SK-N-SH (cell line): ENCODE measurements at regions not wholly inside any gene's neighbourhood (a gene's known extent, or its start where the extent isn't known, plus 50 kb on each side); places are given as distances from the start of the nearest gene placed in this dataset.

Source experiments
- CTCF ChIA-PET: fragments of 300-600, 350-600 bp; formaldehyde crosslinking; extraction: SDS; loops from one replicate; lab custom pipeline; 2021; lab: Yijun Ruan, JAX
- POLR2A ChIA-PET: fragments of 350-600 bp; sonication (Branson Sonifier 250); formaldehyde crosslinking; extraction: SDS; loops from one replicate; lab custom pipeline; 2020; ENCODE audit warnings: antibody characterized with exemption, inconsistent platforms; lab: Yijun Ruan, JAX
- DNase-seq: peaks from one replicate; pipeline ENCODE4 v3.0.0; 2012
- H2AFZ ChIP-seq: fragments of 200-600 bp; sonication (generic); 2 replicates; pipeline ENCODE4 v1.8.1; 2016; ENCODE audit warnings: antibody characterized with exemption, mild to moderate bottlenecking, low read depth
- H3F3A ChIP-seq: fragments of 200-600 bp; sonication (generic); replicated peaks from 2 replicates; pipeline ENCODE3; 2016; ENCODE audit warnings: antibody characterized with exemption, mild to moderate bottlenecking; ENCODE audit not compliant: insufficient read depth
- H3K27ac ChIP-seq, 2 experiments: fragments of 200-500 bp in 1 of 2; fragments of 200-600 bp in 1 of 2; sonication (Bioruptor generic) in 1 of 2; sonication (generic), shearing (Covaris generic) in 1 of 2; 2 replicates each; pipeline versions ENCODE4 v1.5.1 to v1.6.1; 2014 to 2016; ENCODE audit warnings: low read depth in 2 of 2, inconsistent platforms in 1 of 2, low read length in 1 of 2, mild to moderate bottlenecking in 1 of 2, mixed read lengths in 1 of 2
- H3K27me3 ChIP-seq: fragments of 200-600 bp; sonication (generic), shearing (Covaris generic); 2 replicates; pipeline ENCODE4 v1.6.1; 2016; ENCODE audit warnings: mixed run types; ENCODE audit not compliant: insufficient read depth
- H3K36me3 ChIP-seq, 2 experiments: fragments of 200-500 bp in 1 of 2; fragments of 200-600 bp in 1 of 2; sonication (Bioruptor generic) in 1 of 2; sonication (generic) in 1 of 2; replicated peaks in 1 of 2; 2 replicates each; pipeline versions ENCODE3 to v1.5.1; 2014 to 2016; ENCODE audit warnings: low read length in 1 of 2, mild to moderate bottlenecking in 1 of 2; ENCODE audit not compliant: insufficient read depth in 2 of 2, control insufficient read depth in 1 of 2
- H3K4me1 ChIP-seq, 2 experiments: fragments of 200-500 bp in 1 of 2; fragments of 200-600 bp in 1 of 2; sonication (Bioruptor generic) in 1 of 2; sonication (generic), shearing (Covaris generic) in 1 of 2; 2 replicates each; pipeline versions ENCODE4 v1.5.1 to v1.6.1; 2014 to 2016; ENCODE audit warnings: low read depth in 1 of 2, low read length in 1 of 2, mixed run types in 1 of 2; ENCODE audit not compliant: insufficient read depth in 2 of 2, control insufficient read depth in 1 of 2
- H3K4me2 ChIP-seq: fragments of 200-600 bp; sonication (generic), shearing (Covaris generic); 2 replicates; pipeline ENCODE4 v1.6.1; 2017; ENCODE audit warnings: mixed run types
- H3K4me3 ChIP-seq, 2 experiments: fragments of 200-500 bp in 1 of 2; fragments of 200-600 bp in 1 of 2; sonication (Bioruptor generic) in 1 of 2; sonication (generic), shearing (Covaris generic) in 1 of 2; 2 replicates each; pipeline versions ENCODE4 v1.5.1 to v1.8.1; 2014 to 2016; ENCODE audit warnings: low read depth in 2 of 2, inconsistent platforms in 1 of 2, low read length in 1 of 2, mild to moderate bottlenecking in 1 of 2, mixed read lengths in 1 of 2, moderate library complexity in 1 of 2
- H3K79me2 ChIP-seq: fragments of 200-600 bp; sonication (generic); 2 replicates; pipeline ENCODE4 v1.8.1; 2017; ENCODE audit warnings: mild to moderate bottlenecking; ENCODE audit not compliant: insufficient read depth
- H3K9ac ChIP-seq: fragments of 200-600 bp; sonication (generic); 2 replicates; pipeline ENCODE4 v1.6.1; 2017; ENCODE audit warnings: mixed run types
- H3K9me2 ChIP-seq: fragments of 200-600 bp; sonication (generic); 2 replicates; pipeline ENCODE4 v1.6.1; 2017; ENCODE audit warnings: mixed run types
- H3K9me3 ChIP-seq: fragments of 200-600 bp; sonication (generic); 2 replicates; pipeline ENCODE4 v1.6.1; 2017; ENCODE audit warnings: mixed run types, mild to moderate bottlenecking, moderate library complexity
- H4K20me1 ChIP-seq: fragments of 200-600 bp; sonication (generic); 2 replicates; pipeline ENCODE4 v1.6.1; 2017; ENCODE audit warnings: mild to moderate bottlenecking, mixed run types; ENCODE audit not compliant: insufficient read depth
- CHD2 ChIP-seq: fragments of 150-350 bp; IDR thresholded peaks from 2 replicates; pipeline ENCODE4 v1.6.1; 2018; ENCODE audit warnings: low read length; ENCODE audit not compliant: partially characterized antibody
- EZH2phosphoT487 ChIP-seq: fragments of 200-600 bp; sonication (generic); IDR thresholded peaks from 2 replicates; pipeline ENCODE4 v1.6.1; 2017; ENCODE audit warnings: low read depth, mixed run types, mild to moderate bottlenecking, antibody characterized with exemption, moderate library complexity, borderline replicate concordance
- MEF2A ChIP-seq: IDR thresholded peaks from 2 replicates; pipeline ENCODE4 v1.4.0; 2012; ENCODE audit warnings: low read depth, borderline replicate concordance
- NRF1 ChIP-seq: IDR thresholded peaks from 2 replicates; pipeline ENCODE4 v1.6.1; 2012; ENCODE audit warnings: low read depth, mild to moderate bottlenecking, low read length
- REST ChIP-seq: IDR thresholded peaks from 2 replicates; pipeline ENCODE4 v1.6.1; 2012; ENCODE audit warnings: mild to moderate bottlenecking, low read depth, low read length, moderate library complexity
- RXRA ChIP-seq: IDR thresholded peaks from 2 replicates; pipeline ENCODE4 v1.4.0; 2012; ENCODE audit warnings: low read depth, mild to moderate bottlenecking, borderline replicate concordance
- SMC3 ChIP-seq: IDR thresholded peaks from 2 replicates; pipeline ENCODE4 v1.6.1; 2012; ENCODE audit warnings: low read depth, low read length, improper control_type of control experiment
- TAF1 ChIP-seq: IDR thresholded peaks from 2 replicates; pipeline ENCODE4 v1.6.1; 2012; ENCODE audit warnings: low read depth, mild to moderate bottlenecking, low read length, moderate library complexity, borderline replicate concordance
- TCF12 ChIP-seq: IDR thresholded peaks from 2 replicates; pipeline ENCODE4 v1.4.0; 2012
- ZBTB33 ChIP-seq: IDR thresholded peaks from 2 replicates; pipeline ENCODE4 v1.4.0; 2012; ENCODE audit warnings: low read depth, borderline replicate concordance
- WGBS: methylation state at CpG from one replicate; pipeline ENCODE4 v1.1.6; 2017; ENCODE audit warnings: low lambda C conversion rate; 5-methylcytosine and 5-hydroxymethylcytosine counted together
- TF ChIP-seq, protein P1 (sequence below): IDR thresholded peaks from 2 replicates; pipeline ENCODE4; 2012
- TF ChIP-seq, protein P2 (sequence below): fragments of 150-350 bp; IDR thresholded peaks from 2 replicates; pipeline ENCODE4 v1.6.1; 2017; ENCODE audit warnings: antibody characterized with exemption, low read length, low read depth, borderline replicate concordance

GRCh38 chr4:136328131-136328530 is 1204.2 kb downstream of the PCDH18 start (continued):
- TF ChIP-seq REST: no peak
- no peak for TF ChIP-seq TCF12
- no peak for TF ChIP-seq MEF2A

- POLR2A ChIA-PET: no interaction called here
- 50% methylated on average over 1 of the region's 1 CpG for WGBS
- TF ChIP-seq NRF1 (no peak), EZH2phosphoT487 (no peak)
- TF ChIP-seq, all 33 proteins: peak for 0
Observed at GRCh38 chr4:136320465-136320813, 1211.9 kb downstream of the PCDH18 start.

DNA sequence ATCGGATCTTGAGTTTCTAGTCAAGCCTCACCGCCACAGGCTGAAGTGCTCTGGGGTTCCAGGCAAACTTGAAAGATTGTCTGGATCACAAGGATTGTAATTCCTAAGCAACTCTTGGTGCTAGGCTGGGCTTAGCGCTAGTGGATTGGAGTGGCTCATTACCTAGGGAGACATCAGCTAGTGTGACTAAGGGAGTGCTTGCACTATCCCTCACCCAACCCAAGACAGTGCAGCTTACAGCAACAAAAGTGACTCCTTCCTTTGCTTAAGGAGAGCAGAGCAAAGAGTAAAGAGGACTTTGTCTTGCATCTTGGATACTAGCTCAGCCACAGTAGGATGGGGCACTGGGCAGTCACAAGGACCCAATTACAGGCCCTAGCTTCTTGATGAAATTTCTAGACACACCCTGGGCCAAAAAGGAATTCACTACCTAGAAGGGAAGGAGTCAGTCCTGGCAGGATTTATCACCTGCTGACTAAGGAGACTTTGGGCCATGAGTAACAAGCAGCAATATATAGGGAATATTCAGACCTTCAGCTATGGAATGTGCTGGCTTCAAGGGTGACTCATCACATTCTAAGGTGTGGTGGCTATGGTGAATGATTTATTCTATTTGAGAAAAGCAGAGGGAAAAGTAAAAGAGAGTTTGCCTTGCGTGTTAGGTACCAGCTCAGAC is 1212.4 kb downstream of the PCDH18 start:
- no peak overlapping the region for H3K27ac ChIP-seq
- CTCF ChIA-PET: no interaction called here
- H3K9me3 ChIP-seq: no peaks in the 10 kb centered on the region
- no peak overlapping the region for H3K9ac ChIP-seq
- H3K4me2 ChIP-seq: no peak overlapping the region
- no peak overlapping the region for H3K4me3 ChIP-seq
- no peaks in the 10 kb centered on the region for H3K79me2 ChIP-seq
- no peak for DNase-seq
- H2AFZ ChIP-seq: no peak overlapping the region
- no peaks in the 10 kb centered on the region for H4K20me1 ChIP-seq
- 73% methylated on average over 2 of the region's 4 CpGs for WGBS
- H3K9me2 ChIP-seq: no peaks in the 10 kb centered on the region
- POLR2A ChIA-PET: no interaction called here
- no peaks in the 10 kb centered on the region for H3F3A ChIP-seq
- H3K27me3 ChIP-seq: no peaks in the 10 kb centered on the region
- peaks cover 0 to 2% of the 10 kb centered on the region in 2 experiments; a peak in 2 of 4 replicates for H3K4me1 ChIP-seq
- no peaks in the 10 kb centered on the region for H3K36me3 ChIP-seq
- TF ChIP-seq TAF1: no peak
- no peak for TF ChIP-seq REST
- TF ChIP-seq, protein P1, sequence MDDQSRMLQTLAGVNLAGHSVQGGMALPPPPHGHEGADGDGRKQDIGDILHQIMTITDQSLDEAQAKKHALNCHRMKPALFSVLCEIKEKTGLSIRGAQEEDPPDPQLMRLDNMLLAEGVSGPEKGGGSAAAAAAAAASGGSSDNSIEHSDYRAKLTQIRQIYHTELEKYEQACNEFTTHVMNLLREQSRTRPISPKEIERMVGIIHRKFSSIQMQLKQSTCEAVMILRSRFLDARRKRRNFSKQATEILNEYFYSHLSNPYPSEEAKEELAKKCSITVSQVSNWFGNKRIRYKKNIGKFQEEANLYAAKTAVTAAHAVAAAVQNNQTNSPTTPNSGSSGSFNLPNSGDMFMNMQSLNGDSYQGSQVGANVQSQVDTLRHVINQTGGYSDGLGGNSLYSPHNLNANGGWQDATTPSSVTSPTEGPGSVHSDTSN: no peak
- TF ChIP-seq RXRA: no peak
- no peak for TF ChIP-seq CHD2
- no peak for TF ChIP-seq ZBTB33
- TF ChIP-seq, protein P2, sequence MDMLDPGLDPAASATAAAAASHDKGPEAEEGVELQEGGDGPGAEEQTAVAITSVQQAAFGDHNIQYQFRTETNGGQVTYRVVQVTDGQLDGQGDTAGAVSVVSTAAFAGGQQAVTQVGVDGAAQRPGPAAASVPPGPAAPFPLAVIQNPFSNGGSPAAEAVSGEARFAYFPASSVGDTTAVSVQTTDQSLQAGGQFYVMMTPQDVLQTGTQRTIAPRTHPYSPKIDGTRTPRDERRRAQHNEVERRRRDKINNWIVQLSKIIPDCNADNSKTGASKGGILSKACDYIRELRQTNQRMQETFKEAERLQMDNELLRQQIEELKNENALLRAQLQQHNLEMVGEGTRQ: no peak
- TF ChIP-seq SMC3: no peak
- TF ChIP-seq MEF2A: no peak

More at GRCh38 chr4:136320465-136320813, 1211.9 kb downstream of the PCDH18 start:
- CTCF ChIA-PET: no interaction called here
- Histone ChIP-seq H3K9me2 (no peaks in the 10 kb centered on the region), H4K20me1 (no peaks in the 10 kb centered on the region), H3K79me2 (no peaks in the 10 kb centered on the region), H3F3A (no peaks in the 10 kb centered on the region), H3K27me3 (no peaks in the 10 kb centered on the region), H3K9ac (no peak overlapping the region), H3K9me3 (no peaks in the 10 kb centered on the region), H3K4me1 (peaks cover 0 to 2% of the 10 kb centered on the region in 2 experiments; a peak in 2 of 4 replicates), H3K27ac (no peak overlapping the region), H3K4me3 (no peak overlapping the region), H2AFZ (no peak overlapping the region), H3K4me2 (no peak overlapping the region), H3K36me3 (no peaks in the 10 kb centered on the region)
- DNase-seq: no peak
